HG02642 (cell line): ENCODE measurements at regions not wholly inside any gene's neighbourhood (a gene's known extent, or its start where the extent isn't known, plus 50 kb on each side); places are given as distances from the start of the nearest gene placed in this dataset.
A peak's percentile ranks its signal among the peaks of the same experiment; 100 is the strongest.

Experiments
- ATAC-seq: cut with Tn5 transposase; IDR thresholded peaks from one replicate; pipeline ENCODE4 v1.9.1; 2021; ENCODE audit warnings: mild to moderate bottlenecking; ENCODE audit not compliant: unreplicated experiment, poor library complexity

GRCh38 chrX:134172588-134173259 lies 64.3 kb upstream of the CCDC160 start:
- peak; percentile 54 for ATAC-seq

GRCh38 chrX:134173541-134174272 lies 63.3 kb upstream of the CCDC160 start:
- ATAC-seq, result no peak

- ATAC-seq, result no peak
Measured at GRCh38 chrX:134174273-134174660, 62.7 kb upstream of the CCDC160 start.

- no peak for ATAC-seq
Measured at GRCh38 chrX:134174859-134175258, 62.1 kb upstream of the CCDC160 start.

GRCh38 chrX:134177527-134177926 lies 59.5 kb upstream of the CCDC160 start:
- no peak for ATAC-seq

- no peak for ATAC-seq
Measured at GRCh38 chrX:134180601-134181274, 56.2 kb upstream of the CCDC160 start.

GRCh38 chrX:134181275-134181660 lies 55.7 kb upstream of the CCDC160 start:
- ATAC-seq, result no peak

- ATAC-seq, result no peak
Measured at GRCh38 chrX:134183665-134184064, 53.3 kb upstream of the CCDC160 start.

GRCh38 chrX:134184936-134185335 lies 52.0 kb upstream of the CCDC160 start:
- no peak for ATAC-seq

GRCh38 chrX:134186362-134187121 lies 50.4 kb upstream of the CCDC160 start:
- peak; percentile 84 for ATAC-seq
